8988T (cell line): ENCODE measurements at regions not wholly inside any gene's neighbourhood (a gene's known extent, or its start where the extent isn't known, plus 50 kb on each side); places are given as distances from the start of the nearest gene placed in this dataset.
"Not testable (repeated sequence)": the region's sequence is repeated elsewhere in the genome, so short reads cannot be mapped to it uniquely, and the experiment has no call there.

Source experiments
- DNase-seq: peaks from one replicate; pipeline ENCODE4 v3.0.0; 2011

DNA sequence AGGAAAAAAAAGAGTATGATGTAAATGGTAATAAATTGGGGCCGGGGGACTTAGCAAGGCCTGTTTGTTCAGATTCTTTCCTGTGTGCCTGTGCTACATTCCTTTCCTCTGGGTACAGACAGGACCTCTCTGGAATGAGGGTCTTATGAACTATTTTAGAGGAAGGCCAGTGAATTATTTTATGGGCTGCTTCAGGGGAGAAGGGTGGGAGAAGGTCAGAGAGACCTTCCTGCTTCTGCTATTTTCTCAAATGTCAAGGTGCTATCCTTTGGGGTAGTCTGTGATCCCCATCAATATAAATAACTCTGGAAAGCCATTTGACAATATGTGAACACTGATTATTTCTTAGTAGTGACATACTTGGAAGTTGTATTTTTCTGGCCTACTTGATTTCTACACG lies 426.5 kb downstream of the SH2D4B start:
- no peak for DNase-seq

DNA sequence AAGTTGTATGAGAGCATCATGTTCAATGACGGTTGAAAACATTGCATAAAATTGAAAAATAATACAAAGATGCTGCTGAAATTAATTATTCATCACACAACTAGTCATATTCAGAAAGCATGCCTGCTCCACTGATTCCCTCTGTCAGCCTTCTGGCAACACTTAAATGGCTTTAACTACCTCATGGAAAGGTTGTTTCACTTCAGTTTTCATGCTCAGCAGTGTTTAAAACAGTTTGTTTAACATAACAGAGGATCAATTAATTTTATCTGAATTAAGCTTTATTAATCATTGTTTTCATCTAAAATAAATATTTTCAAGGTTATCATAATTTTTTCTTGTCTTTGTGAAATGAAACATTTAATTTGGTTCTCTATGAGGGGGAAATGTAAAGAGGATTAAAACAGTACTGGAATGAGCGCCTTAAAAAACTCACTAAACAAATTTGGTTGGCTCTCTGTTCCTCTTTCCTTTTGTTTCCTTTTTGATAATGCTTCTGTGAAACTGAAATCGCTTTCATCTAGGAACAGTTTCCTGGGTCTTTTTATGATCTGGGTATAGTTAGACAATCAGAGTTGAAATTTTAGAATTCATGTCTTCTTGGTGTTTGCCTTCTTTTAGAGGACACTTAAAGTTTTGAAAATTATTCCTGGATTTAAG lies 427.4 kb downstream of the SH2D4B start:
- no peak for DNase-seq

DNA sequence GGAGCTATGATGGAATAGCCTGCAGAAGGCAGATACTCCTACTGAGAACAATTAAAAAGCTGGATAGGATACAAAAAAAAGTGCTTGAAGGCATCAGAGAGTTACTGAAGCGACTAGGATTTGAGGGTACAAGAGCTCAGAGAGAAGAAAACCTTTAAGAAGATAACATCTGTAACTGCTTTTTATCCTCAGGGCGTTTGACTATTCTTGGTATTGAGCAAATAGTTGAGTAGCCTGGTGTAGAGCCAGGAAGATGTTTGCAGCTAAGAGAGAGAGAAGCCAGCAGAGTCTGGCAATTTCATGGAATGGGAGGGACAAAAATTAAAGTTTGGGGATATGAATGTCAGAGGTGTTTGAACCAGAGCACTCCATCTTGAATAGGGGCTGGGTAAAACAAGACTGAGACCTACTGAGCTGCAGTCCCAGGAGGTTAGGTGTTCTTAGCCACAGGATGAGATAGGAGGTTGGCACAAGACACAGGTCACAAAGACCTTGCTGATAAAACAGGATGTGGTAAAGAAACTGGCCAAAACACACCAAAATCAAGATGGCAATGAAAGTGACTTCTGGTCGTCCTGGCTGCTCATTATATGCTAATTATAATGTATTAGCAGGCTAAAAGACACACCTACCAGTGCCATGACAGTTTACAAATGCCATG lies 428.8 kb downstream of the SH2D4B start:
- no peak for DNase-seq

DNA sequence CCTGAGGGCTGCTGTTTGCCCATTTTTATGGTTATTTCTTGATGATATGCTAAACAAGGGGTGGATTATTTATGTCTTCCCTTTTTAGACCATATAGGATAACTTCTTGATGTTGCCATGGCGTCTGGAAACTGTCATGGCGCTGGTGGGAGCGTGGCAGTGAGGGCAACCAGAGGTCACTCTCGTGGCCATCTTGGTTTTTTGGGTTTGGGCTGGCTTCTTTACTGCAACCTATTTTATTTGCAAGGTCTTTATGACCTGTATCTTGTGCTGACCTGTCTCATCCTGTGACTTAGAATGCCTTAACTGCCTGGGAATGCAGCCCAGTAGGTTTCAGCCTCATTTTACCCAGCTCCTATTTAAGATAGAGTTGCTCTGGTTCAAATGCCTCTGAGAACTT lies 429.7 kb downstream of the SH2D4B start:
- DNase-seq = not testable (repeated sequence)

DNA sequence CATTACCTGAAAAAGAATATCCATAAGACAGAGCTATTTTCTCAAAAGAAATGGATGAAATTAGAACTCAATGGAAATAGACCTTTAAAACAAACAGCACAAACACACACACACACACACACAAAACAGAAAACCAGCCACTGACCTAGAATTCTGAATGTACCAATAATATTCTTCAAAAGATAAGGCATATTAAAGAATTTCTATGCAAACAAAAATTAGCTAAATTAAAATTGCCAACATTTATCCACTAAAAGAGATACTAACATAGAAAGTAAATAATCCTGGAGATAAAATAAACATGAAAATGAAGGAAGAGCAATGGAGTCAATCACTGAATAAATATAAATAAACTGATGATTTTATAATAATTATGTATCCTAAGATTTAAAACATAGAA lies 431.2 kb downstream of the SH2D4B start:
- DNase-seq = no peak

DNA sequence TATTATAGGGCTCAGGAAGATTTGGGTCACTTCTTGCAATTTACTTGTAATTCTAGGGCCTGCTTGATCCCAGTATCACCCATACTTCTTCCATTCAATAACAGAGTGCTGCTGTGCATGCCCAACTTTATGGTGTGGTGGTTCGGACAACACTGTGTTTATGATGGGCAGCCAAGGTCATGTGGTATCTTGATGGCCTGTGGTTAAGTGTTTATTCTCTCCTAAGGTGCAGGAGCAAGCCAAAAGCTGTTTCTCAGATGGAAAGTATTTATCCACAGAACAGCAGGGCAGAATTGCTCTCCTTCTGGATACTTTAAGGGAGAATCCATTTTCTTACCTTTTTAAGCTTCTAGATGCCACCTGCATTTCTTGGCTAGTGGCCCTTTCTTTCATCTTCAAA lies 433.8 kb downstream of the SH2D4B start:
- DNase-seq = no peak

DNA sequence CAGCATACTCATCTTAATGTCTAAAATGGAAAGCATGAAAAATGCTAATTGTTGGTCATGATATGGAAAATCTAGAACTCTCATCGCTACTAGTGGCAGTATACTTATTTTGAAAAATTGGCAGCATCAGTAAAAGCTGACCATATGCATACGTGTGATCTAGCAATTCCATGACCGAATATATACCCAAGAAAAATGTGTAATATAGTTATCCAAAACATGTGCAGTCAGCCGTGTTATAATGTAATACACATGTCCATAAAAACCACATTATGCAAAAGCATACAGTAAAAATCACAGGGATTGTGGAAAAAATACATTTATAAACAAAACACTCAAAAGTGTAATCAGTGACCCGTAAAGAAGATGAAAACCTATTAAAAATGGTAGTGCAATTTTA lies 439.0 kb downstream of the SH2D4B start:
- no peak for DNase-seq

DNA sequence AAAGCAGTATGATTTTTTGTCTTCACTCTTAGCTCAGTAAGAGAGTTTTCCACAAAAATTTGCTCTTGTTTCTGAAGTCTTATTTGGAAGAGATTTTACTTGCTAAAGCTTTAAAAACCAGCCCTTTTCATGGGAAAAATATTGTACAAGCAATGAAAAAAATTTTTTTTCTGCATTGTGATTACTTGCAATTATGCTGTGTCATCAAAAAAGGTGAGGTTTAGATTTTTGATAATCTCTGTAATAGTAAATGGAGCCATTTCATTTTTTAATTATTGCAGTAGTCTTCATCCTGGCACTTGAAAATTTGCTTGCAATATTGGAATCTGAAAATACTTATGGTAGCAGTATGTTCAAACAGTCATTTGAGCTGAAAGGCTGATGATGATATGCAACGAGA lies 447.4 kb downstream of the SH2D4B start:
- no peak for DNase-seq

DNA sequence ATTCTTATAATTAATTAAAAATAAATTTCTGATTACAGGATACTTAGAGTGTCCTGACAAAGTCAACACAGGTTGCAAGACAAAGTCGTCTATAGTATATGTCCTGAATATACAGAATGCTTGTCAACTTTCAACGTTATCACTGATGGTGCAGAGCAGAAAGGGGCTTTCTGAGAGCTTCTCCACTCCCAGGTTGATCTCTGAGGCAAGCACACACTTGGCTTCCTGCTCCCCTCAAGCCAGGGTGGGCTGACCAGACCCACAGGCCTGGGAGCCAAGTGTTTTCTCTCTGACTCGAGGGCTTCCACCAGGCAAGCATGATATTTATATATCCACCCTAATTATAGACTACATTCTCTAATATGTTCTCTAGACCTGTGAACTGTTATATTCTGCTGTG lies 448.9 kb downstream of the SH2D4B start:
- DNase-seq = no peak

DNA sequence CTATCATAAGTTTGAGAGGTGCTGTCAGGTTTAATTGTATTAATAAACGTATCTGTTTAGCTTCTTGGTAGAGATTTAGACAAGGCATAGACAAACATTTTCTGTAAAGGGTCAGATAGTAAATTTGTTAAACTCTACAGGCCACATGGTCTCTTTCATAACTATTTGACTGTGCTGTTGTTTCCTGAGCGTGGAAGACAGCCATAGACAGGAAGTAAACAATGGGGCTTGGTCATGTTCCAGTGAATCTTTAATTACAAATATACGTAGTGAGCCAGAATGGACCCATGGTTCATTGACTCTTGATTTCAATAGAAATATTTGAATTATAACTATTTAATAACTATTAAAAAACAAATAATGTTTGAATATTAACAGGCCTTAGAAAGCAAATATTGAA lies 451.1 kb downstream of the SH2D4B start:
- DNase-seq = no peak

DNA sequence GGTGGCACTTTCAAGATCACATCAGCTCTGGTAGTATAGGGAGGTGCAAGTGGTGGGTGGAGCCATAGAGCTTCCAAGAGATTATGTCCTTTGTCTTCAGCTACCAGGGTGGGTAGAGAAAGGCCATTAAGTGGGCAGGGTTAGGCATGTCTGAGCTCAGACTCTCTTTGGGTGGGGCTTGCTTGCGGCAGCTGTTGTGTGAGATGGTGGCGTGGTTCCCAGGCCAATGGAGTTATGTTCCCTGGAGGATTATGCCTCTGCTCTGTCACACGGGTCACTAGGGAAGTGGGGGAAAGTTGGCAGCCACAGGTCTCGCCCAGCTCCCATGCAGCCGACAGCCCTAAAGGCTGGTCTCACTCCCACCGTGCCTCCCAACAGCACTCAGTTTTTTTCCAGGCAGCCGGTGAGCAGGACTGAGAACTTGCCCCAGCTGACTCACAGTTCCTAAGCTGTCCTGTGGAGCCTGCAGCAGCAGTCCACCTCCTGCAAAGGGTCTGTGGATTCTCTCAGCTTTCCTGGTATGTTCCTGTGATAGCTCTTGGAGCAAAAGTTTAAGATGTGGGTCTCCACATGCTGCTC lies 459.0 kb downstream of the SH2D4B start:
- no peak for DNase-seq

DNA sequence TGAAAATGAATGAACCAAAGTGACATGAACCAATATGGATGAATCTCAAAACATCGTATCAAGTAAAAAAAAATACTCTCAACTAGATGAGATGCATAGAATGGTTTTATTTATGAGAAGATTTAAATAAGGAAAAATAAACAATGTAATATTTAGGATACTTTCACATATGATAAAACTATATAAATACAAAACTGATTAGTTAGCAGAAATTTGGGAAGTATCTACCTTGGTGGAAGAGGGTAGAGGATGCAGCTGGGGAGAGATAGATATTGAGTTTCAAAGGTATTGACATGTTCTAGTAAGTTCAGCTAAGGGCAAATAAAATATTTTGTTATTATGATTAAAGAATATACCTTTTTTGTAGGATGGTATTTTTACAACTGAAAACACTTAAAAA lies 463.1 kb downstream of the SH2D4B start:
- DNase-seq = no peak

DNA sequence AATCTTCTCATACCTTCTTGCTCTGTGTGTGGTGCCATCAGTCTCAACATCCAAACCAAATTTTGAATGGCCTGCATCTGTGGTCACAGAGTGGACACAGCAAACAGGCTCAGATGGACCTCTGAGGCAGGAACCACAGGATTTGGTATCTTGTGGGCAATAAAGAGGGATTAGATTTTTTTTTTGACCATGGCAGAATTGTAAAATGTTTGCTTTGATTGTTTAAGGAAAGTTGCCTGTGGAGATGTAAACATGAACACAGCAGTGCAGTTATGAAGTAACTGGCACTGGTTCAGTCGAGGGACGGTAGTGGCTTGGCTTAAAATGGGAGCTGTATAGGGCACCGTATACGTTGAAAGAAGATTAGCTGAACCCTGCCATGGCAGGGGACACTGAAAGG lies 464.7 kb downstream of the SH2D4B start:
- no peak for DNase-seq

DNA sequence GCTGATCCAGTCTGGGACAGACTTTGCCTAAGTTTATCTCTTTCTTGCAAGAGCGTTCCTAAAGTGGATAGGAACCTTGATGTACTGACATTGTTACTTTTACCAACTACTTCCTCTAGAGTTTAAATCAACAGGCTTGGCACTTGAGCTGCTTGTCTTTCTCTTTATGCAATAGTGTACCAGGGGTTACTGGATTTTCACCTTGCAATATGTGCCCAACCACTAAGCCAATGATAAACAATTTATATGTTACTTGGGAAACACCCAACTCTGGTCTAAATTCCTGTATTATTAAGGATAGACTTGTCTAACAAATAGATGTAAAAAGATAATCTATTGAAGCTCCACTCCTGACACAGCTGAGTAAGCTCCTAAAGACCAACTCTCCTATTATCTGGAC lies 470.2 kb downstream of the SH2D4B start:
- no peak for DNase-seq

DNA sequence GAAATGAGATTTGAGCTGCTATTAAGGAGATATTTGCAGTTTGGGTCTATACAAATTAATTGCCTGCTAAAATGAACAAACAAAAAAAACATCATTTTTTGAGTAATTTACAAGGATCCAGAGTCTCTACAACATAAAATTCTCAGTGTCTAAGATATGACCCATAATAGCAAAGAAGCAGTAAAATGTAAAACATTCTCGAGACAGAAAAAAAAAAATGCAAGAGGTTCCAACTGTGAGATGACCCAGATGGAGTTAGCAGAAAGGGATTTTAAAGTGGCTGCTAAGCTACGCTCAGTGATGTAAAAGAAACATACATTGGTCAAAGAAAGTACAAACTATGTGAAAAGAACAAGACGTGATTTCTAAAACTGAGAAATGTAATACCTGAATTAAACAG lies 471.0 kb downstream of the SH2D4B start:
- DNase-seq = no peak

DNA sequence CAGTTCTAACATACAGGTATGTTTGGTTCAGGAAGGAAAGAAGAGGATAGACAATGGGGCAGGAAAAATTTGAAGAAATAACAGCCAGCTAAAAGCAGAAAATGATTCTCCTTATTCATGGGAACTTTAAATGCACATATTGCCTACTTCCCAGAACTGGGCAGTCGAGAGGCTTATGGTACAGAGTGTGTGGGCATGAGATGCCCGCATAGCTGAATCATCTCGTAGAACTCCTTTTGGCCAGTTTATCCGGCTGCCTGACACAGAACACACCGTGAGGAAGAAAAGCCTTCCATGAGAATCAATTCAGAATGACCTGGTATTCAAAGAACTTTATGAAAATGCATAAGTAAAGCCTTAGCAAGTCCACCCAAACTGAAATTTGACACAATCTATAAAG lies 471.6 kb downstream of the SH2D4B start:
- DNase-seq = no peak

DNA sequence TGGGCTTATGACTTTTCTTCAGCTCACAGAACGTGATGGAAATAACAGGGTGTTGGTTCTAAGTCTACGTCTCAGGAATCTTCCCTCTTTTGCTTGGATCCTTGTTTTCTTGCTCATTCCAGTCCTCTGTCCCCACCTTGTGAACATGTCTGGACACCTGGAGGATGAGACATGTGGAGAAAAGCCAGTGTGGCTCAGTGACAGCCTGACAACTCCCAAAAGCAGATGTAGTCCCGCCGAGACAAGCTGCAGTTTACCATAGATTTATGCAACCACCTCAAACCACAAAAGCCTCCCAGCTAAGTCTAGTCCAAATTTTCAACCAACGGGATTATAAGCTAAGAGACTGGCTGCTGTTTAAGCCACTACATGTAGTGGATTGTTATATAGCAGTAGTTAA lies 476.1 kb downstream of the SH2D4B start:
- DNase-seq = no peak

DNA sequence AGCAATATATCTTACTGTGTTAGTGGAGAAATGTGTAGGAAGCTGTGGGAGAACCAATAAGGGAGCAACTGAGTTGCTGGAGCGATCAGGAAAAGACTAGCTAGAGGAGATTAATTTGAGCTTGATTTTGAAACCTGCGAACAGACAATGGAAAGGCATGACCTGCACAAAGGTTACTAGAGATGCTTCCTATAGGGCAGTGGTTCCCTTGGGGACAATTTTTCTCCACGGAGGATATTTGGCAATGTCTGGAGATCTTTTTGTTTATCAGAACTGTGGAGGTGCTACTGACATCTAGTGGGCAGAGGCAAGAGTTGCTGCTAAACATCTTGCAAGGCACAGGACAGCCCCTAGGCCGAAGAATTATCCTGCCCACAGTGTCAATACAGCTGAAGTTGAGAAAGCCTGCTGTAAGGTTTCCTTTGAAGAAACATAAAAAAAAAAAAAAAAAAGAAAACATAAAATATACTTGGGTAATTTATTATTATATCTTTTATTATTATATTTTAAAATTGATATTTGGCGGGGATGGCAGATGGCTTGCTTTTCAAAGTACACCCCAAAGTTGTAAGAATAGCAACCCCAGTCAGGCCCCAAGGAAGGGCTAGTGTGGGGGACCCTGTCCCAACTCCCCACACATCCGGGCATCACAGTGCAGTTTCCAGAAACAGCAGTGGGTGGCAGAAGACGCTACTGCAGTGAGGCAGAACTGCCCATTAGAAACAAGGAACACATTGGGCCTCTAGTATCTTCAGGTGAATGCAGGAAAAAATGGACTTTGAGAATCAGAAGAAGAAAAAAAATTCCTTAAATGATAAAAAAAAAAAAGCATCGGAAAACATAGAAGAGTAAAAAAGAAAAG lies 481.6 kb downstream of the SH2D4B start:
- no peak for DNase-seq

DNA sequence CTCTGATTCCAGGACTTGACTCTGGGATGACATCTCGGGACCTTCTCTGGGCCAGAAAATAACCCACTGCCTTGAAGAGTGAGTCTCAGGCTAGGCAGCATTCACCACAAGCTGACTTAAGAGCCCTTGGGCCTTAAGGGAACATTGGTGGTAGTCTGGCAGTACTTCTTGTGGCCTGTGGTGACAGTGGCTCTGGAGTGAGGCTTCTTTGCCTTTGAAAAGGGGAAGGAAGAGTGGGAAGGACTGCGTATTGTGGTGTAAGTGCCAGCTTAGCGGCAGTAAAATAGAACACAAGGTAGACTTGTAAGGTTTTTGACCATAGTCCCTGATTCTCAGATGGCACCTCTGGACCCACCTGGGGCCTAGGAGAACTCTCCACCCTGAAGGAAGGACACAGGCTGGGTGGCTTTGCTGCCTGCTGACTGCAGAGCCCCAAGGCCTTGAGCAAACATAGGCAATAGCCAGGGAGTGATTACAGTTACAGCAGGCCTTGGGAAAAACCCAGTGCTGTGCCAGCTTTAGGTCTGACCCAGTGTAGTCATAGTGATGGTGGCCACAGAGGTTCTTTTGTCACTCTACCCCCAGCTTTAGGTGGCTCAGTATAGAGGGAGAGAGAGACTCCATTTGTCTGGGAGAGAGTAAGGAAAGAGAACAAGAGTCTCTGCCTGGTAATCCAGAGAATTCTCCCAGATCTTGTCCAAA lies 483.9 kb downstream of the SH2D4B start:
- DNase-seq = no peak

DNA sequence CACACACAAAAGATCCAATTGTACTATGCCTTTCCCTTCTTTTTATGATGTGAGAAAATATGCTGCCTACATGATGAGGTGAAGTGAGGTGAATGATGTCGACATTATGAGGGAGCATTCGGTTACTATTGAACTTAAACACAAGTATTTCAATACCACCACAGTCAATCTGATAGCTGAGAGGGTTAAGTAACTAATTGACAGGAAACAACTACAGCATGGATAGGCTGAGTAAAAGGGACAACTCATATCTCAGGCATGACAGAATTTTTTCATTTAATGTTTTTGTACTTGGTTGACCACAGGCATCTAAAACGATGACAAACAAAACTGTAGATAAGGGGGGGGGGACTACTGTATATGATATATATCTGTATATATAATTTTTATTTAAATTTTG lies 488.9 kb downstream of the SH2D4B start:
- DNase-seq = no peak

DNA sequence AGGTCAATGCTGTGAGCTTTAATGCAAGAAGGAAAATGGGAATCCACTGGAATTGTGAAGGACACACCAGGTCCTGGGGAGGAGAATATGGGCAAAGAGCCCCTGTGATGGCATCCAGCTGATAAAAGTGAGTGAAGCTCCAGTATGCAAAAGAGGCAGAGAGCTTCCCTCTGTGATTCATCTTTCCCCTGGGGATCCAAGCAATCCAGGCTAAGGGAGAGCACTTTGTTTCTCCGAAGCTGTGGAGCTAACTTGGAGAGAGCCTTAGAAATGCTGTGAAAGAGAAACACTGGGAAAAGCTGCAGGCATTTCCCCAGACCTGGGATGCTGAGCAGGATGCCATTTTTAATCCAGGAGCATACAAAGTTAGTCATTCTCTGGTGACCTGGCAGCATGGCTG lies 489.5 kb downstream of the SH2D4B start:
- no peak for DNase-seq

DNA sequence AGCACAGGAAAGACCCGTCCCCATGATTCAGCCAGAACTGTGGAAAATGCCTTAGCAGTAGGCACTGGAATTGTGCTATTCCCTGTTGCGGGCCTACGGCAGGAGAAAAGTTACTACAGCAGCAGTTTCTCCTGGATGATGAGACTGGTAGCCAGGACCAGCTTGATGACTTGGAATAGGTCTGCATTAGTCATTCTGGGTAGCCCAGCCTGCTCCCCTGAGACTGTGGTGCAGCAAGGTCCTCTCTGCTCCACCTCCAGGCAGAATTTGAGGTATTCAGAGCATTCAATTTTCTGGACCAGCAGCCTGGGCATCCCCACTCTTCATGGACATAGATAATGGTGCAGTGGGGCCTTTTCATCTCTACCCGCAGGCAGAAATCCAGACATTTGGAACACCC lies 490.0 kb downstream of the SH2D4B start:
- DNase-seq = no peak

DNA sequence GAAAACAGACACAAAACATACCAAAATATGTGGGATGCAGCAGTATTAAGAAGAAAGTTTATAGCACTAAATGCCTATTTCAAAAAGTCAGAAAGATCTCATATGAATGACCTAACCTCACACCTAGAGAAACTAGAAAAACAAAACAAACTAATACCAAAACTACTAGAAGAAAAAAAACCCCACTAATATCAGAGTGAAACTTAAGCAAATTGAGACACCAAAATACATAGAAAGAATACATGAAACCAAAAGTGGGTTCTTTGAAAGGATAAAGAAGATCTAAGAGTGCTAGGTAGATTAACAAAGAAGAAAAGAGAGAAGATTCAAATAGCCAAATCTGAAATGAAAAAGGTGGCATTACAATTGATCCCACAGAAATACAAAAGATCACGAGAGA lies 494.1 kb downstream of the SH2D4B start:
- DNase-seq = no peak
